ENCODE measurements at regions not wholly inside any gene's neighbourhood (a gene's known extent, or its start where the extent isn't known, plus 50 kb on each side); places are given as distances from the start of the nearest gene placed in this dataset.

GRCh38 chr6:9248133-9248532 is 812.8 kb upstream of the SLC35B3 start:
- TF ChIP-seq REST (IDR thresholded peaks at IDR 0.05; ENCODE audit: insufficient read depth in 1 of 2, low read depth in 2 of 2, low read length in 2 of 2) (no peak), POLR2AphosphoS5 (IDR thresholded peaks at IDR 0.05; ENCODE audit: low read depth, low read length) (no peak), TAF1 (IDR thresholded peaks at IDR 0.05; ENCODE audit: borderline replicate concordance, insufficient read depth, low read length) (no peak), SIN3A (IDR thresholded peaks at IDR 0.05; ENCODE audit: borderline replicate concordance, insufficient read depth, low read length) (no peak), FOXP2 (optimal IDR thresholded peaks at IDR 0.05; ENCODE audit: borderline replicate concordance, extremely low read depth, extremely low read length, insufficient read depth) (no peak)

Measured in PFSK-1 (cell line).